ENCODE measurements at regions not wholly inside any gene's neighbourhood (a gene's known extent, or its start where the extent isn't known, plus 50 kb on each side); places are given as distances from the start of the nearest gene placed in this dataset.

DNA sequence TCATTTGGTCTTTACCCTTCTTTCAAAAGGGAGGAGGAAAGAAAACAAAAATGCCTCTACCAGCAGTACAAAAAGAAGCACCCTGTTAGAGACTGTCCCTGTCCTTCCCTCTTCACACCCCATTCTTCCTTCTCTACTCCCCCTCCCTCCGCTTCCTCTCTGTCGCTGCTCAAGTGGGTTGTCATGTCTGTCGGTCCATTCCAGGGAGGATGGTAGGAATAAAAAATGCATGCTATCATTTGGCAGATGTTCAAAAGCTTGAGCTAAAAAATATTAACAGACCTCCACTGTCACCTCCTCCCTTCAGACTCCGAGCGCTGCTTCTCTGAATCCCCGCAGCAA, 482.0 kb downstream of the BCL11A start:
- no peak overlapping the region for H3K27ac Mint-ChIP-seq
- no peak overlapping the region for H3K4me3 ChIP-seq (ENCODE audit: control extremely low read depth in 1 of 5, extremely low read depth in 1 of 5, insufficient read depth in 1 of 5, low read depth in 2 of 5, low read length in 4 of 5)
- H3K4me2 ChIP-seq (replicated peaks; ENCODE audit: low read depth, low read length, poor library complexity, severe bottlenecking) = no peak overlapping the region
- WGBS (ENCODE audit: insufficient coverage) = 93% methylated on average over 3 of the region's 6 CpGs
- CTCF ChIA-PET = no interaction called here
- H3K36me3 ChIP-seq (replicated peaks in 1 of 2; ENCODE audit: control extremely low read depth in 1 of 2, control insufficient read depth in 1 of 2, extremely low read depth in 1 of 2, insufficient read depth in 2 of 2, low read length in 1 of 2) = no peaks in the 10 kb centered on the region
- no peaks in the 10 kb centered on the region for H3K4me1 ChIP-seq (ENCODE audit: control insufficient read depth in 2 of 2, insufficient read depth in 2 of 2, low read length in 2 of 2)
- intact Hi-C loops (cut with micrococcal nuclease) = no loop called here
- no peaks in the 10 kb centered on the region for H3K9me3 ChIP-seq (ENCODE audit: control extremely low read depth in 1 of 3, control insufficient read depth in 2 of 3, insufficient read depth in 1 of 3, low read length in 2 of 3)
- no peaks in the 10 kb centered on the region for H4K20me1 ChIP-seq (ENCODE audit: control insufficient read depth, insufficient read depth, low read length, poor library complexity, severe bottlenecking)
- H3K9me3 Mint-ChIP-seq (ENCODE audit: insufficient read depth) = no peaks in the 10 kb centered on the region
- POLR2A ChIA-PET = no interaction called here
- no peaks in the 10 kb centered on the region for H3K79me2 ChIP-seq (ENCODE audit: control insufficient read depth, insufficient read depth, low read length)
- no peak overlapping the region for H2AFZ ChIP-seq (ENCODE audit: insufficient read depth, low read depth, low read length, poor library complexity, severe bottlenecking)
- H3K9ac ChIP-seq (ENCODE audit: low read length) = no peak overlapping the region
- peaks cover 0 to 4% (median 0%) of the 10 kb centered on the region in 4 experiments for H3K27me3 ChIP-seq (replicated peaks in 1 of 4; ENCODE audit: control extremely low read depth in 1 of 4, control insufficient read depth in 3 of 4, insufficient read depth in 4 of 4, low read length in 3 of 4)
- H3K27me3 Mint-ChIP-seq = no peaks in the 10 kb centered on the region
- H3K4me1 Mint-ChIP-seq = no peaks in the 10 kb centered on the region
- H3K27ac ChIP-seq (ENCODE audit: low read length in 2 of 2) = no peak overlapping the region
- ATAC-seq (ENCODE audit: low read depth) (no peak), DNase-seq (no peak)
- H3K4me3 Mint-ChIP-seq = no peak overlapping the region
- TF ChIP-seq EZH2 (IDR thresholded peaks at IDR 0.05; ENCODE audit: borderline replicate concordance, insufficient read depth, low read depth, low read length, poor library complexity, severe bottlenecking) = no peak
- TF ChIP-seq, protein P1, sequence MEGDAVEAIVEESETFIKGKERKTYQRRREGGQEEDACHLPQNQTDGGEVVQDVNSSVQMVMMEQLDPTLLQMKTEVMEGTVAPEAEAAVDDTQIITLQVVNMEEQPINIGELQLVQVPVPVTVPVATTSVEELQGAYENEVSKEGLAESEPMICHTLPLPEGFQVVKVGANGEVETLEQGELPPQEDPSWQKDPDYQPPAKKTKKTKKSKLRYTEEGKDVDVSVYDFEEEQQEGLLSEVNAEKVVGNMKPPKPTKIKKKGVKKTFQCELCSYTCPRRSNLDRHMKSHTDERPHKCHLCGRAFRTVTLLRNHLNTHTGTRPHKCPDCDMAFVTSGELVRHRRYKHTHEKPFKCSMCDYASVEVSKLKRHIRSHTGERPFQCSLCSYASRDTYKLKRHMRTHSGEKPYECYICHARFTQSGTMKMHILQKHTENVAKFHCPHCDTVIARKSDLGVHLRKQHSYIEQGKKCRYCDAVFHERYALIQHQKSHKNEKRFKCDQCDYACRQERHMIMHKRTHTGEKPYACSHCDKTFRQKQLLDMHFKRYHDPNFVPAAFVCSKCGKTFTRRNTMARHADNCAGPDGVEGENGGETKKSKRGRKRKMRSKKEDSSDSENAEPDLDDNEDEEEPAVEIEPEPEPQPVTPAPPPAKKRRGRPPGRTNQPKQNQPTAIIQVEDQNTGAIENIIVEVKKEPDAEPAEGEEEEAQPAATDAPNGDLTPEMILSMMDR (IDR thresholded peaks at IDR 0.05) = no peak

DNA sequence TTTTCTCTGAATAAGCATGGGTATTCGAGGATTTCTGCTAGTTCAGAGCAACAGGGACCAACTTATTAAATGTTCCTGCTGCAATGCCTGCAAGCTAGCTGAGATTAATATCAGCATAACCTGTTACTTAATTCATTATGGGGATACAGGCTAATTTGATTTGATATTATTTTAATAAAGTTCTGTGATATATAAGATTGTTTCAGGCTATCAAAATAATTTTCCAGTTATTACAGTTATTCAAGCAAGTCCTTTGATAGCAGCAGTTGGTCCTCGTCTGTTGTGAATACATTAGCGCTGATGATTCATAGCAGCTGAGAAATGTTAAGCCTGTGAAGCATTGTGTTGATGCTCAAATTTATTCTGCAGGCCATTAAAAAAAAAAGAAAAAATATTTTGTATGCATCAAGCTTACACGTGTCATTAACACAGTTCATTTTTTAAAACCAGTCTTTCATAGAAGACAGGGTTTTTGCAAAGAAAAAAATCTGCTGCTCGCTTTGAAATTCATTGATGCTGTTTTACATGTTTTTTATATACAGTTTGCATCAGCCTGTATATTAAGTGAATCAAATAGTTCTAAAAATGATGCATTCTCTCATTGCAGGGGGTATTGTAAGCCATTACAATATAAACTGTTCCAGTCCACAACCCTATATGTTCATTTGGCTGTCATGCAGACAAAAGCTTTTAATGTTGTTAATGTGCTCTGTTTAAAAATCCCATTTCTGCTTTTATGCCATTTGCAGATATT, 482.5 kb downstream of the BCL11A start:
- no peak overlapping the region for H3K4me3 ChIP-seq (ENCODE audit: control extremely low read depth in 1 of 5, extremely low read depth in 1 of 5, insufficient read depth in 1 of 5, low read depth in 2 of 5, low read length in 4 of 5)
- no peak overlapping the region for H3K27ac ChIP-seq (ENCODE audit: low read length in 2 of 2)
- no peaks in the 10 kb centered on the region for H3K36me3 ChIP-seq (replicated peaks in 1 of 2; ENCODE audit: control extremely low read depth in 1 of 2, control insufficient read depth in 1 of 2, extremely low read depth in 1 of 2, insufficient read depth in 2 of 2, low read length in 1 of 2)
- ChIA-PET POLR2A (no interaction called here), CTCF (interaction anchor here (0.6 kb wide), 1 partner anchor 12 kb away, joined by 7 read pairs; no protein-coding TSS in a partner anchor)
- H3K27me3 ChIP-seq (replicated peaks in 1 of 4; ENCODE audit: control extremely low read depth in 1 of 4, control insufficient read depth in 3 of 4, insufficient read depth in 4 of 4, low read length in 3 of 4) = peaks cover 0 to 4% (median 0%) of the 10 kb centered on the region in 4 experiments
- Mint-ChIP-seq H3K4me1 (no peaks in the 10 kb centered on the region), H3K27ac (no peak overlapping the region), H3K27me3 (no peaks in the 10 kb centered on the region), H3K4me3 (no peak overlapping the region), H3K9me3 (ENCODE audit: insufficient read depth) (no peaks in the 10 kb centered on the region)
- TF ChIP-seq EZH2 (IDR thresholded peaks at IDR 0.05; ENCODE audit: borderline replicate concordance, insufficient read depth, low read depth, low read length, poor library complexity, severe bottlenecking) = no peak
- TF ChIP-seq, protein P1 (IDR thresholded peaks at IDR 0.05) = no peak
- H3K4me2 ChIP-seq (replicated peaks; ENCODE audit: low read depth, low read length, poor library complexity, severe bottlenecking) = no peak overlapping the region
- WGBS (ENCODE audit: insufficient coverage) = no CpG with 5 or more reads among the region's 5 CpGs
- H3K4me1 ChIP-seq (ENCODE audit: control insufficient read depth in 2 of 2, insufficient read depth in 2 of 2, low read length in 2 of 2) = no peaks in the 10 kb centered on the region
- no peaks in the 10 kb centered on the region for H3K79me2 ChIP-seq (ENCODE audit: control insufficient read depth, insufficient read depth, low read length)
- H3K9ac ChIP-seq (ENCODE audit: low read length) = no peak overlapping the region
- no peak for DNase-seq
- ATAC-seq (ENCODE audit: low read depth) = no peak
- intact Hi-C loops (cut with micrococcal nuclease) = no loop called here
- H4K20me1 ChIP-seq (ENCODE audit: control insufficient read depth, insufficient read depth, low read length, poor library complexity, severe bottlenecking) = no peaks in the 10 kb centered on the region
- no peaks in the 10 kb centered on the region for H3K9me3 ChIP-seq (ENCODE audit: control extremely low read depth in 1 of 3, control insufficient read depth in 2 of 3, insufficient read depth in 1 of 3, low read length in 2 of 3)
- H2AFZ ChIP-seq (ENCODE audit: insufficient read depth, low read depth, low read length, poor library complexity, severe bottlenecking) = no peak overlapping the region
